ENCODE measurements at regions not wholly inside any gene's neighbourhood (a gene's known extent, or its start where the extent isn't known, plus 50 kb on each side); places are given as distances from the start of the nearest gene placed in this dataset.

GRCh38 chr11:24238771-24239645 is 257.8 kb upstream of the LUZP2 start:
- Histone ChIP-seq H4K20me1 (ENCODE audit: control insufficient read depth, extremely low read depth, insufficient read depth, low read length) (no peaks in the 10 kb centered on the region), H3K4me1 (ENCODE audit: control insufficient read depth, extremely low read depth, insufficient read depth, low read length) (no peaks in the 10 kb centered on the region), H3K79me2 (ENCODE audit: control insufficient read depth, insufficient read depth, low read length) (no peaks in the 10 kb centered on the region), H3K27me3 (ENCODE audit: control insufficient read depth, extremely low read depth, insufficient read depth, low read length) (no peaks in the 10 kb centered on the region), H3K9ac (ENCODE audit: control insufficient read depth, extremely low read depth, insufficient read depth, low read length) (no peak overlapping the region), H2AFZ (ENCODE audit: control insufficient read depth, low read length) (no peak overlapping the region), H3K4me3 (ENCODE audit: control insufficient read depth in 2 of 3, extremely low read depth in 1 of 3, insufficient read depth in 2 of 3, low read depth in 1 of 3, low read length in 3 of 3) (no peak overlapping the region), H3K27ac (ENCODE audit: control insufficient read depth, insufficient read depth, low read length) (no peak overlapping the region), H3K9me3 (ENCODE audit: control insufficient read depth, low read depth, low read length) (no peaks in the 10 kb centered on the region), H3K9me1 (ENCODE audit: control insufficient read depth, extremely low read depth, insufficient read depth, low read length) (no peaks in the 10 kb centered on the region), H3K36me3 (ENCODE audit: control insufficient read depth in 2 of 2, extremely low read depth in 1 of 2, insufficient read depth in 2 of 2, low read length in 2 of 2) (no peaks in the 10 kb centered on the region), H3K4me2 (ENCODE audit: control insufficient read depth, extremely low read depth, insufficient read depth, low read depth, low read length) (no peak overlapping the region)
- dilution Hi-C loops (cut with MboI; ENCODE audit: extremely low pct_ligation_motif_present, low sequenced_read_pairs), result no loop called here
- TF ChIP-seq EZH2 (IDR thresholded peaks at IDR 0.05; ENCODE audit: low read length) (no peak), CTCF (optimal IDR thresholded peaks at IDR 0.05 in 1 of 3, IDR thresholded peaks at IDR 0.05 in 1 of 3, conservative IDR thresholded peaks at IDR 0.05 in 1 of 3; ENCODE audit: extremely low read depth in 1 of 3, insufficient read depth in 2 of 3, low read length in 3 of 3) (no peak)
- FAIRE-seq (no peak), DNase-seq (ENCODE audit: low read depth, low spot score) (no peak)

GRCh38 chr11:24239930-24240329 is 256.9 kb upstream of the LUZP2 start:
- Histone ChIP-seq H3K27me3 (ENCODE audit: control insufficient read depth, extremely low read depth, insufficient read depth, low read length) (no peaks in the 10 kb centered on the region), H3K4me3 (ENCODE audit: control insufficient read depth in 2 of 3, extremely low read depth in 1 of 3, insufficient read depth in 2 of 3, low read depth in 1 of 3, low read length in 3 of 3) (no peak overlapping the region), H3K4me1 (ENCODE audit: control insufficient read depth, extremely low read depth, insufficient read depth, low read length) (no peaks in the 10 kb centered on the region), H4K20me1 (ENCODE audit: control insufficient read depth, extremely low read depth, insufficient read depth, low read length) (no peaks in the 10 kb centered on the region), H3K9me3 (ENCODE audit: control insufficient read depth, low read depth, low read length) (no peaks in the 10 kb centered on the region), H3K27ac (ENCODE audit: control insufficient read depth, insufficient read depth, low read length) (no peak overlapping the region), H3K9me1 (ENCODE audit: control insufficient read depth, extremely low read depth, insufficient read depth, low read length) (no peaks in the 10 kb centered on the region), H2AFZ (ENCODE audit: control insufficient read depth, low read length) (no peak overlapping the region), H3K9ac (ENCODE audit: control insufficient read depth, extremely low read depth, insufficient read depth, low read length) (no peak overlapping the region), H3K79me2 (ENCODE audit: control insufficient read depth, insufficient read depth, low read length) (no peaks in the 10 kb centered on the region), H3K36me3 (ENCODE audit: control insufficient read depth in 2 of 2, extremely low read depth in 1 of 2, insufficient read depth in 2 of 2, low read length in 2 of 2) (no peaks in the 10 kb centered on the region), H3K4me2 (ENCODE audit: control insufficient read depth, extremely low read depth, insufficient read depth, low read depth, low read length) (no peak overlapping the region)
- no peak for FAIRE-seq
- no peak for DNase-seq (ENCODE audit: low read depth, low spot score)
- dilution Hi-C loops (cut with MboI; ENCODE audit: extremely low pct_ligation_motif_present, low sequenced_read_pairs), result no loop called here
- TF ChIP-seq EZH2 (IDR thresholded peaks at IDR 0.05; ENCODE audit: low read length) (no peak), CTCF (optimal IDR thresholded peaks at IDR 0.05 in 1 of 3, IDR thresholded peaks at IDR 0.05 in 1 of 3, conservative IDR thresholded peaks at IDR 0.05 in 1 of 3; ENCODE audit: extremely low read depth in 1 of 3, insufficient read depth in 2 of 3, low read length in 3 of 3) (no peak)
